Ovary (tissue), 7 donors: ENCODE measurements at regions not wholly inside any gene's neighbourhood (a gene's known extent, or its start where the extent isn't known, plus 50 kb on each side); places are given as distances from the start of the nearest gene placed in this dataset.

ENCODE experiments used
- DNase-seq, 5 donors: peaks; one replicate each; pipeline ENCODE4 v3.0.0-alpha.2; 2019 to 2020
- H3K27ac ChIP-seq, 2 donors: fragments of 200-600 bp; one replicate each; pipeline versions ENCODE4 v1.5.1 to v1.8.0; 2019 to 2022
- H3K27me3 ChIP-seq: fragments of 200-600 bp; one replicate; pipeline ENCODE4 v1.8.0; 2022
- H3K36me3 ChIP-seq: fragments of 200-600 bp; sonication (generic); one replicate; pipeline ENCODE4 v1.5.1; 2019
- H3K4me1 ChIP-seq: one replicate; pipeline ENCODE4 v1.8.1; 2013; ENCODE audit warnings: mild to moderate bottlenecking, moderate library complexity; ENCODE audit not compliant: insufficient read depth
- H3K4me3 ChIP-seq: fragments of 200-600 bp; sonication (generic); one replicate; pipeline ENCODE4 v1.5.1; 2017
- H3K9me3 ChIP-seq, 2 donors: fragments of 200-600 bp in 1 of 2; sonication (generic) in 1 of 2; one replicate each; pipeline versions ENCODE4 v1.5.1 to v1.8.1; 2013 to 2019; ENCODE audit warnings: mild to moderate bottlenecking in 1 of 2, moderate library complexity in 1 of 2
- EP300 ChIP-seq: sonication (generic); formaldehyde crosslinking; IDR thresholded peaks from one replicate; pipeline ENCODE4 v1.6.1; 2017; ENCODE audit warnings: antibody characterized with exemption
- POLR2A ChIP-seq: fragments of 450-650 bp; IDR thresholded peaks from one replicate; pipeline ENCODE4 v1.6.1; 2017; ENCODE audit warnings: antibody characterized with exemption, mild to moderate bottlenecking, moderate library complexity
- WGBS, 3 donors: extraction: QIAGEN DNeasy Blood & Tissue Kit in 1 of 3; methylation state at CpG; one replicate each; pipeline versions ENCODE4 v1.1.5 to v1.1.7; 2013 to 2017; 5-methylcytosine and 5-hydroxymethylcytosine counted together
- intact Hi-C, 4 donors: fragments of 100-400 bp; cut with DNase I; formaldehyde crosslinking; loops; one replicate each; pipeline versions ENCODE4 v1.11.0 to v1.15.1; 2022 to 2023
- TF ChIP-seq, protein P1 (sequence below), 3 donors: fragments of 450-650 bp in 2 of 3; fragments of 200-600 bp in 1 of 3; IDR thresholded peaks; one replicate each; pipeline versions ENCODE4 v1.5.1 to v1.8.0; 2016 to 2022; ENCODE audit warnings: antibody characterized with exemption in 3 of 3, mild to moderate bottlenecking in 1 of 3
- donor health status: DM: no; HTN: no; CAD: no; lungs with moderate emphysema.
- donor health status: DM: no; HTN: no; CAD: no.
- donor health status: Bipolar disorder and iron deficiency.
- donor health status: DM: no; HTN: no; CAD: no.
- donor health status: DM: yes; HTN: yes; CAD: no.

DNA sequence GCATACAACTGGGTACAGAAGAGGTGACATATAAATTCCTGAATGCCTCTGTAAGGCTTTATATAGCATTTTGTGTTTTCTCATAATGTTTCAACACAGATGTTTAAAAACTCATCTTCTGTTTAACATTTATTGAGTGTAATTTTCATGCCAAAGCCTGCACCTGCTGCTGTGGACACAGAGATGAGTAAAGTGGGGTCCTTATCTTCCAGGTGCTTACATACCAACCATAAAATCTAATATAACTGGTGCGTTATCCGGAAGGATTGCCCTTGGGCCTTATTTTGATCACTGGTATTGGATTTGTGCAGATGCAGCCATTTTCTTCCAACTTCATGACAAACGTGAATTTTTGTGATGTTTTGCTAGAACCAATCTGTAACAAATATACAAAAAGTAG is 222.3 kb downstream of the DMRT2 start:
- Histone ChIP-seq H3K4me3 (no peak overlapping the region), H3K27ac (no peak overlapping the region), H3K4me1 (no peaks in the 10 kb centered on the region), H3K36me3 (no peaks in the 10 kb centered on the region), H3K9me3 (no peaks in the 10 kb centered on the region), H3K27me3 (no peaks in the 10 kb centered on the region)
- no peak for TF ChIP-seq EP300
- no peak for TF ChIP-seq POLR2A
- TF ChIP-seq, protein P1, sequence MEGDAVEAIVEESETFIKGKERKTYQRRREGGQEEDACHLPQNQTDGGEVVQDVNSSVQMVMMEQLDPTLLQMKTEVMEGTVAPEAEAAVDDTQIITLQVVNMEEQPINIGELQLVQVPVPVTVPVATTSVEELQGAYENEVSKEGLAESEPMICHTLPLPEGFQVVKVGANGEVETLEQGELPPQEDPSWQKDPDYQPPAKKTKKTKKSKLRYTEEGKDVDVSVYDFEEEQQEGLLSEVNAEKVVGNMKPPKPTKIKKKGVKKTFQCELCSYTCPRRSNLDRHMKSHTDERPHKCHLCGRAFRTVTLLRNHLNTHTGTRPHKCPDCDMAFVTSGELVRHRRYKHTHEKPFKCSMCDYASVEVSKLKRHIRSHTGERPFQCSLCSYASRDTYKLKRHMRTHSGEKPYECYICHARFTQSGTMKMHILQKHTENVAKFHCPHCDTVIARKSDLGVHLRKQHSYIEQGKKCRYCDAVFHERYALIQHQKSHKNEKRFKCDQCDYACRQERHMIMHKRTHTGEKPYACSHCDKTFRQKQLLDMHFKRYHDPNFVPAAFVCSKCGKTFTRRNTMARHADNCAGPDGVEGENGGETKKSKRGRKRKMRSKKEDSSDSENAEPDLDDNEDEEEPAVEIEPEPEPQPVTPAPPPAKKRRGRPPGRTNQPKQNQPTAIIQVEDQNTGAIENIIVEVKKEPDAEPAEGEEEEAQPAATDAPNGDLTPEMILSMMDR (IDR thresholded peaks at IDR 0.05), result no peak
- DNase-seq, result no peak
- 62 to 77% (median 65%) methylated on average over 3 of the region's 3 CpGs for WGBS, 3 donors
- intact Hi-C loops, result no loop called here

DNA sequence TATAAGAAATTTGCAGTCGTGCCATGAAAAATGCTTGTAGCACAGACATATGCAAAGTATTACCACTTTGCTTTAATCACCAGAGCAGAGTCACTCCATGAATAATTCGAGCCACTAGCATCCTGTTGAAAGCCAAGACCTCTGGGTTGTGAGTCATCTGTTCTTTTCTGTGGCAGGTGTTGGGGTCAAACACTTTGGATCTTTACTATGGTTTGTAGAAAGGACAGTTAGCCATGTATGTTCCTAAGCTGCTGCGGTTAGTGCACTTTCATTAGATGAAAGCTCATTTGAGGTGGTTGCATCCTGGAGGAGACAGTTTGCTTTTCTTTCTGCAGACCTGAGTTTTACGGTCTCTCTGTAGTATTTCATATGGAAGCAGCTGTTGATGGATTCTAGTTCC is 223.7 kb downstream of the DMRT2 start:
- Histone ChIP-seq H3K4me3 (no peak overlapping the region), H3K27me3 (no peaks in the 10 kb centered on the region), H3K9me3 (no peaks in the 10 kb centered on the region), H3K27ac (no peak overlapping the region), H3K36me3 (no peaks in the 10 kb centered on the region), H3K4me1 (no peaks in the 10 kb centered on the region)
- intact Hi-C loops, result no loop called here
- 72 to 79% (median 77%) methylated on average over 4 of the region's 4 CpGs for WGBS, 3 donors
- TF ChIP-seq EP300, result no peak
- TF ChIP-seq, protein P1 (IDR thresholded peaks at IDR 0.05), result no peak
- no peak for TF ChIP-seq POLR2A
- no peak for DNase-seq

DNA sequence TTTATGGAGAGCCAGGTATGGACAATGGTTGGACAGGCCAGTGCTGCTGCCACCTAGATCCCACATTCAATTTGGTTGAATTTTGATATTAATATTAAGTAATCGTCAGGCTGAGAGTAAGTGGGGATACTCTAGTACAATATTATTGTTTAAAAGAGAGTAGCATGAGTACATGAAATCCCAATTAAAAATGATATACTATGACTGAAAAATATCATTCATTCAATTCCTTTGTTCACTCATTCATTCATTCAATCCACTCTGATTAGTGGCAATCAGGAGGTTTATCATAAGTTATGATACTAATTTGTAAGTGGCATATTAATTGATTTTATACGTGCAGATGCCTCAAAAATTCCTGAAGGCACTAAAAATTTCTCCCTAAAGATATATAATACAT is 224.2 kb downstream of the DMRT2 start:
- intact Hi-C loops, result no loop called here
- Histone ChIP-seq H3K4me1 (no peaks in the 10 kb centered on the region), H3K4me3 (no peak overlapping the region), H3K27me3 (no peaks in the 10 kb centered on the region), H3K9me3 (no peaks in the 10 kb centered on the region), H3K27ac (no peak overlapping the region), H3K36me3 (no peaks in the 10 kb centered on the region)
- DNase-seq, result no peak
- WGBS, 3 donors, result 87 to 93% (median 89%) methylated on average over 2 of the region's 2 CpGs
- no peak for TF ChIP-seq POLR2A
- no peak for TF ChIP-seq EP300
- TF ChIP-seq, protein P1 (IDR thresholded peaks at IDR 0.05), result no peak

DNA sequence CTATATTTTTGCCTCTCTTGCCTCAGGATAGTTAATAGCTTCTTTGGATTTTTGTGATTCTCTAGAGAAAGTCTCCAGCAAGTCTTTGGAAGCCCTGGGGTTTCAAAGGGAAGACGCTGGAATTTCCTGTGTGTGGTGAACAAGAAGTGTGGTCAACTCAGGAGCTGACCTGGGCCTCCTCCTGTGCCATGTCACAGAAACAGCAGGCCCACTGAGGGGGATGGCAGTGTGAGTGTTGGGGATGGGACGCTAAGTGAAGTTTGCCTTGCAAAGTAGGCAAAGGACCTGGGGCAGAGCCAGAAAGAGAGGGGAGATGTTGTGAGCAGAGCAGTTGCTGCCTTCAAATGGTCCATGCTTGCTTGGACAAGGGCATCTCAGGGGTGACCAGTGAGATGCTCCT is 226.3 kb downstream of the DMRT2 start:
- TF ChIP-seq EP300, result no peak
- no peak for TF ChIP-seq POLR2A
- TF ChIP-seq, protein P1 (IDR thresholded peaks at IDR 0.05), result no peak
- Histone ChIP-seq H3K27ac (no peak overlapping the region), H3K27me3 (no peaks in the 10 kb centered on the region), H3K4me3 (no peak overlapping the region), H3K36me3 (no peaks in the 10 kb centered on the region), H3K9me3 (no peaks in the 10 kb centered on the region), H3K4me1 (no peaks in the 10 kb centered on the region)
- no peak for DNase-seq
- WGBS, 3 donors, result 66 to 78% (median 77%) methylated on average over 2 of the region's 2 CpGs
- intact Hi-C loops, result no loop called here

DNA sequence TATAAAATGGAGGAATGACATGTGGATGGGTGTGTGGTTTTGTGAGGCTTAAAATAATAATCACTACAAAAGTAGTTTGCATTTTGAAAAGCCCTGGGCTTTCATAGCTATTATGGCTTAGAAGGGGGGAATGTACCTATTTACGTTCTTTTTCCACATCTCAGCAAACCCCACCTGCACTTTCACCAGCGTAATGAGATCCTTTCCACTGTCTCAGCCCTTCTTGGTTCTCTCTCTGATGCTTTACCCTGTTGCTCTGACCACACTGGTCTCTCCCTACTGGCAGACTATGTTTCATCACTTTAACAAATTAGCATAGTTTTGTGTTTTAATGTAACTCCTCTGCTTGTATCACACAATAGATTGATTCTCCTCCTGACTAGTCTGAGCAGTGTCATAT is 234.6 kb downstream of the DMRT2 start:
- no peak overlapping the region for H3K4me3 ChIP-seq
- H3K9me3 ChIP-seq, result no peaks in the 10 kb centered on the region
- TF ChIP-seq, protein P1 (IDR thresholded peaks at IDR 0.05), result no peak
- no peak for TF ChIP-seq POLR2A
- no peak for TF ChIP-seq EP300
- H3K4me1 ChIP-seq, result no peaks in the 10 kb centered on the region
- H3K27ac ChIP-seq, result no peak overlapping the region
- 86 to 91% (median 89%) methylated on average over 2 of the region's 2 CpGs for WGBS, 3 donors
- intact Hi-C loops, result no loop called here
- no peak for DNase-seq
- H3K27me3 ChIP-seq, result no peaks in the 10 kb centered on the region
- H3K36me3 ChIP-seq, result no peaks in the 10 kb centered on the region
